Fibroblast of villous mesenchyme (primary cell): ENCODE measurements at regions not wholly inside any gene's neighbourhood (a gene's known extent, or its start where the extent isn't known, plus 50 kb on each side); places are given as distances from the start of the nearest gene placed in this dataset.
A peak's percentile ranks its signal among the peaks of the same experiment; 100 is the strongest.

Experiments
- DNase-seq: peaks from one replicate; pipeline ENCODE4 v3.0.0-alpha.2; 2010; ENCODE audit warnings: low read depth
- H3K4me3 ChIP-seq: 2 replicates; pipeline ENCODE4 v1.5.1; 2011; ENCODE audit warnings: low read depth, mild to moderate bottlenecking, low read length
- CTCF ChIP-seq: IDR thresholded peaks from 2 replicates; pipeline ENCODE4 v1.5.1; 2012; ENCODE audit warnings: low read depth, mild to moderate bottlenecking, low read length; ENCODE audit not compliant: insufficient read depth

GRCh38 chrX:109936114-109936513 is 66.8 kb upstream of the TMEM164 start:
- H3K4me3 ChIP-seq = no peak overlapping the region
- no peak for TF ChIP-seq CTCF
- peak; percentile 19 for DNase-seq

GRCh38 chrX:109936598-109936997 is 66.3 kb upstream of the TMEM164 start:
- H3K4me3 ChIP-seq = no peak overlapping the region
- no peak for TF ChIP-seq CTCF
- DNase-seq = no peak

GRCh38 chrX:109939498-109939897 is 63.4 kb upstream of the TMEM164 start:
- H3K4me3 ChIP-seq = no peak overlapping the region
- DNase-seq = no peak
- no peak for TF ChIP-seq CTCF

- DNase-seq = no peak
- H3K4me3 ChIP-seq = no peak overlapping the region
- no peak for TF ChIP-seq CTCF
Measured at GRCh38 chrX:109940411-109940810, 62.5 kb upstream of the TMEM164 start.

- H3K4me3 ChIP-seq = no peak overlapping the region
- DNase-seq = no peak
- no peak for TF ChIP-seq CTCF
Measured at GRCh38 chrX:109943092-109943739, 59.7 kb upstream of the TMEM164 start.

- no peak for DNase-seq
- TF ChIP-seq CTCF = no peak
- no peak overlapping the region for H3K4me3 ChIP-seq
Measured at GRCh38 chrX:109943740-109944092, 59.2 kb upstream of the TMEM164 start.

- DNase-seq = no peak
Measured at GRCh38 chrX:109952050-109952449, 50.9 kb upstream of the TMEM164 start.

More at GRCh38 chrX:109952050-109952449, 50.9 kb upstream of the TMEM164 start:
- no peak for TF ChIP-seq CTCF
- H3K4me3 ChIP-seq = no peak overlapping the region
